Osteoblast (primary cell): ENCODE measurements at regions not wholly inside any gene's neighbourhood (a gene's known extent, or its start where the extent isn't known, plus 50 kb on each side); places are given as distances from the start of the nearest gene placed in this dataset.

Source experiments
- DNase-seq: peaks from one replicate; pipeline ENCODE4 v3.0.0; 2011; ENCODE audit warnings: low spot score, mixed read lengths; ENCODE audit not compliant: insufficient read length; ENCODE audit errors: missing footprints
- H2AFZ ChIP-seq: 2 replicates; pipeline ENCODE4 v1.6.0; 2011; ENCODE audit warnings: mild to moderate bottlenecking, low read length
- H3K27ac ChIP-seq: 2 replicates; pipeline ENCODE4 v1.5.1; 2011; ENCODE audit warnings: mild to moderate bottlenecking, low read depth, low read length, moderate library complexity
- H3K27me3 ChIP-seq: 2 replicates; pipeline ENCODE4 v1.6.0; 2012; ENCODE audit warnings: mild to moderate bottlenecking, control low read depth, inconsistent platforms, low read length, moderate library complexity; ENCODE audit not compliant: insufficient read depth
- H3K36me3 ChIP-seq: 2 replicates; pipeline ENCODE4 v1.5.1; 2011; ENCODE audit warnings: mild to moderate bottlenecking, low read length, control low read depth, moderate library complexity; ENCODE audit not compliant: insufficient read depth
- H3K4me1 ChIP-seq: 2 replicates; pipeline ENCODE4 v1.5.1; 2011; ENCODE audit warnings: mild to moderate bottlenecking, low read length, control low read depth, moderate library complexity; ENCODE audit not compliant: insufficient read depth
- H3K4me2 ChIP-seq: 2 replicates; pipeline ENCODE4 v1.6.0; 2011; ENCODE audit warnings: mild to moderate bottlenecking, low read length; ENCODE audit not compliant: insufficient read depth
- H3K4me3 ChIP-seq: fragments of 200-600 bp; sonication (generic); 3 replicates; pipeline ENCODE4 v1.5.1; 2012; ENCODE audit warnings: mild to moderate bottlenecking, low read length, inconsistent platforms; ENCODE audit not compliant: insufficient read depth
- H3K79me2 ChIP-seq: 2 replicates; pipeline ENCODE4 v1.6.0; 2012; ENCODE audit warnings: mild to moderate bottlenecking, low read length, control low read depth, inconsistent platforms; ENCODE audit not compliant: insufficient read depth
- H3K9me3 ChIP-seq: 2 replicates; pipeline ENCODE4 v1.5.1; 2011; ENCODE audit warnings: low read depth, low read length, control low read depth
- H4K20me1 ChIP-seq: 2 replicates; pipeline ENCODE4 v1.6.0; 2012; ENCODE audit warnings: mild to moderate bottlenecking, low read length, control low read depth; ENCODE audit not compliant: insufficient read depth
- TF ChIP-seq, protein P1 (sequence below): IDR thresholded peaks from 2 replicates; pipeline ENCODE4 v1.5.1; 2011; ENCODE audit warnings: mild to moderate bottlenecking, low read depth, low read length, moderate library complexity; ENCODE audit errors: extremely low read depth

DNA sequence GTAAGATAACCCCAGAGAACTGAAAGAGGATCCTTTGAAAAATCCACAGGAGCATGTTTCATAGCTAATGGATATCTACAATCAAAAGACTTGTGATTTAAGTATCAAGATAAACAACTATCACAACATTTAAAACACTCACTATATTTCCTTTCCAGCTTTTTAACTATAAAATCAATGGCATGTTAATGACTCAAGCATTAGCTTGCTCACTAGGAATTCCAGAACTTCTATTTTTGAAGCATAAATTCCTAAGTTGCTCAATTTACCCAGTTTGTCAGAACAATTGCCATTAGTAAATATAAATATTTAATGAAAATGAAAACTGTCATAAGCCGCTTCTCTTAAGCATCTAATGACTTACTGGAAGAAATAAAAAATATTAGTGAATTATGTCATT lies 355.3 kb downstream of the PRELID2 start:
- H3K27me3 ChIP-seq, result no peaks in the 10 kb centered on the region
- H4K20me1 ChIP-seq, result no peaks in the 10 kb centered on the region
- H3K79me2 ChIP-seq, result no peaks in the 10 kb centered on the region
- no peaks in the 10 kb centered on the region for H3K36me3 ChIP-seq
- DNase-seq, result peak; percentile 44
- H3K4me3 ChIP-seq, result no peak overlapping the region
- peaks cover 30% of the 10 kb centered on the region for H3K4me1 ChIP-seq
- H3K4me2 ChIP-seq, result peak overlapping the region; percentile 10
- no peaks in the 10 kb centered on the region for H3K9me3 ChIP-seq
- TF ChIP-seq, protein P1, sequence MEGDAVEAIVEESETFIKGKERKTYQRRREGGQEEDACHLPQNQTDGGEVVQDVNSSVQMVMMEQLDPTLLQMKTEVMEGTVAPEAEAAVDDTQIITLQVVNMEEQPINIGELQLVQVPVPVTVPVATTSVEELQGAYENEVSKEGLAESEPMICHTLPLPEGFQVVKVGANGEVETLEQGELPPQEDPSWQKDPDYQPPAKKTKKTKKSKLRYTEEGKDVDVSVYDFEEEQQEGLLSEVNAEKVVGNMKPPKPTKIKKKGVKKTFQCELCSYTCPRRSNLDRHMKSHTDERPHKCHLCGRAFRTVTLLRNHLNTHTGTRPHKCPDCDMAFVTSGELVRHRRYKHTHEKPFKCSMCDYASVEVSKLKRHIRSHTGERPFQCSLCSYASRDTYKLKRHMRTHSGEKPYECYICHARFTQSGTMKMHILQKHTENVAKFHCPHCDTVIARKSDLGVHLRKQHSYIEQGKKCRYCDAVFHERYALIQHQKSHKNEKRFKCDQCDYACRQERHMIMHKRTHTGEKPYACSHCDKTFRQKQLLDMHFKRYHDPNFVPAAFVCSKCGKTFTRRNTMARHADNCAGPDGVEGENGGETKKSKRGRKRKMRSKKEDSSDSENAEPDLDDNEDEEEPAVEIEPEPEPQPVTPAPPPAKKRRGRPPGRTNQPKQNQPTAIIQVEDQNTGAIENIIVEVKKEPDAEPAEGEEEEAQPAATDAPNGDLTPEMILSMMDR, result no peak
- no peak overlapping the region for H2AFZ ChIP-seq
- peak overlapping the region; percentile 25 for H3K27ac ChIP-seq

DNA sequence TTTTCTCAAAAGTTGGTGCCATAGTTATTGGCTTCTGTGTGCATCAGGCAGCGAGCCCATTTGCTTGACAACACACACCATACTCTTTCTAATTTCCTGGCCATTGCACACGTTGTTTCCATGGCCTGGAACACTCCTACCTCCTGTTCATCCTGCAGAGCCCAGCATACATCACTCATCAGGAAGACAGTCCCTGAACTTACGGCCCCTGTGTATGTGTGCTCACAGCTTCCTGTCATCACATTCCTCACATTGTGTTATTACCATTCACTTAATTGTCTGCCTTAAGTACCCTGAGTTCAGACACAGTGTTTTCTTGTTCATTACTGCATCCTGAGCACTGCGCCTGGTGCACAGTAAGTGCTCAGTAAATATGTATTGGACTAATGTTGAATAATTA lies 355.9 kb downstream of the PRELID2 start:
- Histone ChIP-seq H4K20me1 (no peaks in the 10 kb centered on the region), H3K4me3 (no peak overlapping the region), H3K79me2 (no peaks in the 10 kb centered on the region), H3K27me3 (no peaks in the 10 kb centered on the region), H3K9me3 (no peaks in the 10 kb centered on the region), H3K27ac (peak overlapping the region; percentile 25), H3K4me2 (peak overlapping the region; percentile 10), H3K36me3 (no peaks in the 10 kb centered on the region), H3K4me1 (peaks cover 28% of the 10 kb centered on the region), H2AFZ (peak overlapping the region; percentile 13)
- TF ChIP-seq, protein P1, result no peak
- DNase-seq, result no peak

DNA sequence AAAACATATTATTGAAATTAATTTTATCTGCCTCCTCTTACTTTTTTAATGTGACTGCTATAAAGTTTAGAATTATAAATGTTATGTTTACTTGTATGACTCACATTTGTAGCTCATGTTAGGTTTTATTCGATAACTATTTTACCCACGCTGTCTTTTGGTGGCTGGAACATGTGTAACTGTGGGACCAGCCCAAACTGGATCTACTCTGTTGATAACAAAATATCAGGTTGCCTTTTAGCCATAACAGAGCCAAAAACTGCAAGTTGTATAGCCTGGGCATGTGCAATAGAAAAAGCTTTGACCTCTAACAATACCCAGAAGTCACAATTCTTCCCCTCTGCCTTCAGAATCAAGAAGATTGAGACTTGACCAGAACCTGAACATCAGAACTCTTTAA lies 356.5 kb downstream of the PRELID2 start:
- DNase-seq, result no peak
- H4K20me1 ChIP-seq, result no peaks in the 10 kb centered on the region
- no peak overlapping the region for H3K4me3 ChIP-seq
- H3K79me2 ChIP-seq, result no peaks in the 10 kb centered on the region
- TF ChIP-seq, protein P1, result no peak
- no peaks in the 10 kb centered on the region for H3K36me3 ChIP-seq
- no peak overlapping the region for H3K4me2 ChIP-seq
- no peaks in the 10 kb centered on the region for H3K9me3 ChIP-seq
- no peak overlapping the region for H2AFZ ChIP-seq
- peaks cover 21% of the 10 kb centered on the region for H3K4me1 ChIP-seq
- no peaks in the 10 kb centered on the region for H3K27me3 ChIP-seq
- no peak overlapping the region for H3K27ac ChIP-seq

DNA sequence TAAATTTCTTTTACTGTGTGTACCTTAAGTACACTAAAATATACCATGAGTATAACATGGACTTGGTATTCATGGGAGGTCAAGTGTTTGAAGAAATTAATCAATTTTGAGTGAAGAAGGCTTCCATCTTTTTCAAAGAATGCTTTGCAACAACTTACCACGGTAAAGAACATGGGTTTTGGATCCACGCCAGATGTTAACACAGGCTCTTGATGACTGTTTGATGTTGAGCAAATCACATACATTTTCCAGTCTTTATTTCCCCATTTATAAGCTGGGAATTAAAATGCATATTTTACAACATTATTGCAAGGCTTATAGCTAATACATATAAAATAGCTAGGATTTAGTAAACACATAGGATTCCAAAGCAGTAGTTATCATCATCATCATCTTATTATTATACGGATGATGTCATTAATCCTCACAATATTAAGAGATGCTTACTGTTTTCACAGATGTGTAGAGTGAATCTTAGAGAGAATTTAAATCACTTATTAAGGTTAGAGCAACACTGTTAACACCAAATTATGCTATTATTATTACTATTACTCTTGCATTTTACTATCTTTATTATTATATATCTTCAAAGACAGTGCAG lies 362.0 kb downstream of the PRELID2 start:
- no peak overlapping the region for H2AFZ ChIP-seq

More for the DNA sequence above, 362.0 kb downstream of the PRELID2 start:
- Histone ChIP-seq H3K27me3 (no peaks in the 10 kb centered on the region), H4K20me1 (no peaks in the 10 kb centered on the region), H3K4me1 (peaks cover 7% of the 10 kb centered on the region), H3K4me3 (no peak overlapping the region), H3K4me2 (no peak overlapping the region), H3K79me2 (no peaks in the 10 kb centered on the region), H3K27ac (no peak overlapping the region), H3K9me3 (no peaks in the 10 kb centered on the region), H3K36me3 (no peaks in the 10 kb centered on the region)
- no peak for DNase-seq
- TF ChIP-seq, protein P1, result no peak
